ENCODE measurements at regions not wholly inside any gene's neighbourhood (a gene's known extent, or its start where the extent isn't known, plus 50 kb on each side); places are given as distances from the start of the nearest gene placed in this dataset.
"Not testable (repeated sequence)": the region's sequence is repeated elsewhere in the genome, so short reads cannot be mapped to it uniquely, and the experiment has no call there.

GRCh38 chr6:85236636-85237035 lies 213.2 kb upstream of the NT5E start:
- DNase-seq (no peak), ATAC-seq (ENCODE audit: low read depth in 2 of 2) (no peak)
- peaks cover 0 to 9% (median 1%) of the 10 kb centered on the region in 7 donors for H3K9me3 Mint-ChIP-seq
- H3K36me3 Mint-ChIP-seq: no peaks in the 10 kb centered on the region
- H3K4me1 ChIP-seq (ENCODE audit: control insufficient read depth, insufficient read depth, low read length, poor library complexity, severe bottlenecking): no peaks in the 10 kb centered on the region
- no peak overlapping the region for H3K4me3 ChIP-seq (ENCODE audit: low read depth, low read length)
- H3K4me1 Mint-ChIP-seq: no peaks in the 10 kb centered on the region
- H3K36me3 ChIP-seq (ENCODE audit: control insufficient read depth, insufficient read depth, low read length): no peaks in the 10 kb centered on the region
- H3K9me3 ChIP-seq (ENCODE audit: control insufficient read depth in 2 of 2, low read length in 2 of 2): no peaks in the 10 kb centered on the region
- no peak overlapping the region for H3K27ac ChIP-seq (ENCODE audit: insufficient read depth, low read length, poor library complexity, severe bottlenecking)
- H3K27me3 Mint-ChIP-seq: no peaks in the 10 kb centered on the region
- no peaks in the 10 kb centered on the region for H3K27me3 ChIP-seq (ENCODE audit: control insufficient read depth, insufficient read depth, low read length)
- no peak overlapping the region for H3K4me3 Mint-ChIP-seq
- H3K27ac Mint-ChIP-seq: no peak overlapping the region

DNA sequence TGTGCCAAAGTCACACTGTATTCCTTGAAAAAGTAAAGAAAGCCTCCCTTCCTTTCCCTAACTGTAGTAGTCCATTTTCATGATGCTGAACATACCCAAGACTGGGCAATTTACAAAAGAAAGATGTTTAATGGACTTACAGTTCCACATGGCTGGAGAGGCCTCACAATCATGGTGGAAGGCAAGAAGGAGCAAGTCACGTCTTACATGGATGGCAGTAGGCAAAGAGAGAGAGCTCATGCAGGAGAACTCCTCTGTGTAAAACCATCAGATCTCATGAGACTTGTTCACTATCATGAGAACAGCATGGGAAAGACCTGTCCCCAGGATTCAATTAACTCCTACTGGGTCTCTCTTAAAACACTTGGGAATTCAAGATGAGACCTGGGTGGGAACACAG lies 222.5 kb upstream of the NT5E start:
- peaks cover 4 to 41% (median 15%) of the 10 kb centered on the region in 7 donors for H3K9me3 Mint-ChIP-seq
- not testable (repeated sequence) for H3K27ac Mint-ChIP-seq; H3K4me1 ChIP-seq (ENCODE audit: control insufficient read depth, insufficient read depth, low read length, poor library complexity, severe bottlenecking); H3K9me3 ChIP-seq (ENCODE audit: control insufficient read depth in 2 of 2, low read length in 2 of 2); H3K27me3 Mint-ChIP-seq; DNase-seq; H3K4me3 Mint-ChIP-seq; H3K27ac ChIP-seq (ENCODE audit: insufficient read depth, low read length, poor library complexity, severe bottlenecking); H3K27me3 ChIP-seq (ENCODE audit: control insufficient read depth, insufficient read depth, low read length); ATAC-seq (ENCODE audit: low read depth in 2 of 2); H3K4me3 ChIP-seq (ENCODE audit: low read depth, low read length); H3K36me3 Mint-ChIP-seq; H3K4me1 Mint-ChIP-seq; H3K36me3 ChIP-seq (ENCODE audit: control insufficient read depth, insufficient read depth, low read length)

GRCh38 chr6:85212794-85213193 lies 237.1 kb upstream of the NT5E start:
- peaks cover 0 to 45% (median 20%) of the 10 kb centered on the region in 7 donors for H3K9me3 Mint-ChIP-seq
- DNase-seq; H3K27me3 ChIP-seq (ENCODE audit: control insufficient read depth, insufficient read depth, low read length); H3K4me3 Mint-ChIP-seq; H3K27me3 Mint-ChIP-seq; H3K9me3 ChIP-seq (ENCODE audit: control insufficient read depth in 2 of 2, low read length in 2 of 2); H3K27ac Mint-ChIP-seq; ATAC-seq (ENCODE audit: low read depth in 2 of 2); H3K4me1 ChIP-seq (ENCODE audit: control insufficient read depth, insufficient read depth, low read length, poor library complexity, severe bottlenecking); H3K27ac ChIP-seq (ENCODE audit: insufficient read depth, low read length, poor library complexity, severe bottlenecking); H3K4me1 Mint-ChIP-seq; H3K36me3 ChIP-seq (ENCODE audit: control insufficient read depth, insufficient read depth, low read length); H3K36me3 Mint-ChIP-seq; H3K4me3 ChIP-seq (ENCODE audit: low read depth, low read length): not testable (repeated sequence)

DNA sequence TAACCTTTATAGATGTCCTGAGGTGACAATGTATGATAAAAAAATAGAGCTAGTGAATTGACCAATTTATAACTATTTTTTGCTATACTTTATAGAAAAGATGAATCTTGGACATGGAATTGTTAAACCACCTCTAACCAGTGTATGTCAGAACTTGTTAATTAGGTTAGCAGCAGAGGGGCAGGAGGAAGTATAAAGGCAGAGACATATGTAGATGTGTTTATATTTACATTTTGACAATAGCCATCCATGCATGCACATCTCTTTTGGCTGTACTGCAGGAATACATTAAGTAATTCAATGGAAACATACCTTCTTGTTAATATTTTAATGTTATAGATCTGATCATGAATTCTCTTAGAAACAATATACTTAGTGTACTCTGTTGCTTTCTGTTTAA lies 254.6 kb upstream of the NT5E start:
- Mint-ChIP-seq H3K4me3 (no peak overlapping the region), H3K27me3 (no peaks in the 10 kb centered on the region), H3K4me1 (no peaks in the 10 kb centered on the region), H3K27ac (no peak overlapping the region), H3K36me3 (no peaks in the 10 kb centered on the region), H3K9me3 (peaks cover 0 to 11% (median 5%) of the 10 kb centered on the region in 7 donors)
- ATAC-seq (ENCODE audit: low read depth in 2 of 2) (no peak), DNase-seq (no peak)
- Histone ChIP-seq H3K4me3 (ENCODE audit: low read depth, low read length) (no peak overlapping the region), H3K27me3 (ENCODE audit: control insufficient read depth, insufficient read depth, low read length) (no peaks in the 10 kb centered on the region), H3K27ac (ENCODE audit: insufficient read depth, low read length, poor library complexity, severe bottlenecking) (no peak overlapping the region), H3K36me3 (ENCODE audit: control insufficient read depth, insufficient read depth, low read length) (no peaks in the 10 kb centered on the region), H3K4me1 (ENCODE audit: control insufficient read depth, insufficient read depth, low read length, poor library complexity, severe bottlenecking) (no peaks in the 10 kb centered on the region), H3K9me3 (ENCODE audit: control insufficient read depth in 2 of 2, low read length in 2 of 2) (no peaks in the 10 kb centered on the region)

DNA sequence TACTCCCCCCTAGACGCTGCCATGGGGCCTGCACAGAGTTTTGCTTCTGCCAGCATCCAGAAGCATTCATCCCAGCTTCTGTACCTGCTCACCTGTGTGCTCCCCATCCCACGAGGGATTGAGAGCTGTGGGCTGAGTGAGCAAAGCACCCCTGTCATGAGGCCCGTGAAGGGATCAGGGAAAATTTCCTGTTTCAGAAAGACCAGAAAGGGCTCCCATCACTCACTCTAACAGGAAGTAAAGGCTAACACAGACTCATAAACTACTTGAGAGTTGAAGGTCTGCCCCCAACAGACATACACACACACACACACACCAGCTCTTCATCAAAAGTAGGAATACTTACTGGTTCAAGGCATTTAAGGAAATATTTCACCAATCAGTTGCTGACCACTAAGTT lies 256.5 kb upstream of the NT5E start:
- no peak overlapping the region for H3K27ac Mint-ChIP-seq
- Histone ChIP-seq H3K4me1 (ENCODE audit: control insufficient read depth, insufficient read depth, low read length, poor library complexity, severe bottlenecking) (no peaks in the 10 kb centered on the region), H3K27ac (ENCODE audit: insufficient read depth, low read length, poor library complexity, severe bottlenecking) (no peak overlapping the region), H3K9me3 (ENCODE audit: control insufficient read depth in 2 of 2, low read length in 2 of 2) (no peaks in the 10 kb centered on the region), H3K36me3 (ENCODE audit: control insufficient read depth, insufficient read depth, low read length) (no peaks in the 10 kb centered on the region), H3K27me3 (ENCODE audit: control insufficient read depth, insufficient read depth, low read length) (no peaks in the 10 kb centered on the region), H3K4me3 (ENCODE audit: low read depth, low read length) (no peak overlapping the region)
- H3K36me3 Mint-ChIP-seq: no peaks in the 10 kb centered on the region
- no peaks in the 10 kb centered on the region for H3K4me1 Mint-ChIP-seq
- H3K27me3 Mint-ChIP-seq: no peaks in the 10 kb centered on the region
- no peak overlapping the region for H3K4me3 Mint-ChIP-seq
- DNase-seq: no peak
- no peak for ATAC-seq (ENCODE audit: low read depth in 2 of 2)
- H3K9me3 Mint-ChIP-seq: peaks cover 1 to 16% (median 6%) of the 10 kb centered on the region in 7 donors

- H3K4me1 Mint-ChIP-seq: no peaks in the 10 kb centered on the region
- no peaks in the 10 kb centered on the region for H3K27me3 Mint-ChIP-seq
Observed at GRCh38 chr6:85192596-85192995, 257.3 kb upstream of the NT5E start.

DNA sequence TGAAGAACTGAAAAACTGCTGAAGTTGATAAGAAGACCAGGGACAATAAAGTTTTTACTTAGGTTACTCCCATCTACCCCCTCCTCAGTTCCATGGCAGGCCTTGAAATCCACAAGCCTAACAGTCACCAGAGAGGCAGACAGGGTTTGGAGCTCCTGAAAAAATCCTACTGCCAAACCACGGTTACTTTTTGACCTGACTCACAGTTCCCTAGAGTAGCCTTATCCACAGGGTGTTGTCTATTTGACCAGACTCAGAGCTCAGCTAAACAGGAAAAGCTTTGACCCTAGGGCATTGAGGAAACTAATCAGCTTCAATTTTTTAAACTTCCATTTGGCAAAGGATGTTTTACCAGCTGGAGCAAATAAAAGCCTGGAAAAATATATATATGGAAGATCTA lies 257.7 kb upstream of the NT5E start:
- H3K27me3 Mint-ChIP-seq: no peaks in the 10 kb centered on the region
- H3K4me1 Mint-ChIP-seq: no peaks in the 10 kb centered on the region
- Histone ChIP-seq H3K27ac (ENCODE audit: insufficient read depth, low read length, poor library complexity, severe bottlenecking) (no peak overlapping the region), H3K9me3 (ENCODE audit: control insufficient read depth in 2 of 2, low read length in 2 of 2) (no peaks in the 10 kb centered on the region), H3K4me3 (ENCODE audit: low read depth, low read length) (no peak overlapping the region), H3K4me1 (ENCODE audit: control insufficient read depth, insufficient read depth, low read length, poor library complexity, severe bottlenecking) (no peaks in the 10 kb centered on the region), H3K36me3 (ENCODE audit: control insufficient read depth, insufficient read depth, low read length) (no peaks in the 10 kb centered on the region), H3K27me3 (ENCODE audit: control insufficient read depth, insufficient read depth, low read length) (no peaks in the 10 kb centered on the region)
- no peak overlapping the region for H3K4me3 Mint-ChIP-seq
- H3K36me3 Mint-ChIP-seq: no peaks in the 10 kb centered on the region
- DNase-seq (no peak), ATAC-seq (ENCODE audit: low read depth in 2 of 2) (no peak)
- peaks cover under 1 to 11% (median 4%) of the 10 kb centered on the region in 7 donors for H3K9me3 Mint-ChIP-seq
- no peak overlapping the region for H3K27ac Mint-ChIP-seq

More at GRCh38 chr6:85192596-85192995, 257.3 kb upstream of the NT5E start:
- H3K4me3 Mint-ChIP-seq: no peak overlapping the region
- no peak overlapping the region for H3K4me3 ChIP-seq (ENCODE audit: low read depth, low read length)
- H3K36me3 Mint-ChIP-seq: no peaks in the 10 kb centered on the region
- DNase-seq (no peak), ATAC-seq (ENCODE audit: low read depth in 2 of 2) (no peak)
- no peaks in the 10 kb centered on the region for H3K4me1 ChIP-seq (ENCODE audit: control insufficient read depth, insufficient read depth, low read length, poor library complexity, severe bottlenecking)
- no peaks in the 10 kb centered on the region for H3K36me3 ChIP-seq (ENCODE audit: control insufficient read depth, insufficient read depth, low read length)
- no peak overlapping the region for H3K27ac Mint-ChIP-seq
- no peaks in the 10 kb centered on the region for H3K27me3 ChIP-seq (ENCODE audit: control insufficient read depth, insufficient read depth, low read length)
- H3K9me3 ChIP-seq (ENCODE audit: control insufficient read depth in 2 of 2, low read length in 2 of 2): no peaks in the 10 kb centered on the region
- peaks cover 1 to 15% (median 5%) of the 10 kb centered on the region in 7 donors for H3K9me3 Mint-ChIP-seq
- H3K27ac ChIP-seq (ENCODE audit: insufficient read depth, low read length, poor library complexity, severe bottlenecking): no peak overlapping the region

DNA sequence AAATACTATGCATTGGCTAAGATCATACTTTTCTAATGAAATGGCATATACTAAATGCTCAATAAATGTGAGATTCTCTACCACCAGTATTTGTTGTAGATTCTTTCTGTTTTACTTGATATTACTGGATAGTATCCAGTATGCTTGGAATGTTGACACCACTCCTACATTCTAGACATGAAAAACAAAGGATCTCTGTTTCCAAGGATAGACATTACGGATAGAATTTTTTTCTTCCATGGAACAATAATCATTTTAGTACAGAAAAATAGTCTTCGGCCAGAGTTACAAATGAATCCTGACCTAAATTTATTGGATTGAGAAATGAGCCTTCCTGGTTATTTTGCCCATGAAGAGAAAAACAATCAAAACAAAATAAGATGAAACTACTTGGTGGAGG lies 258.2 kb upstream of the NT5E start:
- Mint-ChIP-seq H3K9me3 (peaks cover 0 to 11% (median 6%) of the 10 kb centered on the region in 7 donors), H3K4me3 (no peak overlapping the region), H3K4me1 (no peaks in the 10 kb centered on the region), H3K27ac (no peak overlapping the region), H3K27me3 (no peaks in the 10 kb centered on the region), H3K36me3 (no peaks in the 10 kb centered on the region)
- DNase-seq (no peak), ATAC-seq (ENCODE audit: low read depth in 2 of 2) (no peak)
- Histone ChIP-seq H3K27ac (ENCODE audit: insufficient read depth, low read length, poor library complexity, severe bottlenecking) (no peak overlapping the region), H3K4me3 (ENCODE audit: low read depth, low read length) (no peak overlapping the region), H3K9me3 (ENCODE audit: control insufficient read depth in 2 of 2, low read length in 2 of 2) (no peaks in the 10 kb centered on the region), H3K36me3 (ENCODE audit: control insufficient read depth, insufficient read depth, low read length) (no peaks in the 10 kb centered on the region), H3K4me1 (ENCODE audit: control insufficient read depth, insufficient read depth, low read length, poor library complexity, severe bottlenecking) (no peaks in the 10 kb centered on the region), H3K27me3 (ENCODE audit: control insufficient read depth, insufficient read depth, low read length) (no peaks in the 10 kb centered on the region)

Data from CD4-positive, CD25-positive, alpha-beta regulatory T cell (primary cell).